ENCODE measurements at regions not wholly inside any gene's neighbourhood (a gene's known extent, or its start where the extent isn't known, plus 50 kb on each side); places are given as distances from the start of the nearest gene placed in this dataset.

- H2BK15ac ChIP-seq (ENCODE audit: low read depth, low read length), result no peak overlapping the region
- H2BK20ac ChIP-seq (ENCODE audit: low read depth, low read length, poor library complexity, severe bottlenecking), result no peak overlapping the region
- Mint-ChIP-seq H3K4me3 (no peak overlapping the region), H3K9me3 (no peaks in the 10 kb centered on the region; a peak in 1 of 5 replicates), H3K27ac (no peak overlapping the region), H3K27me3 (ENCODE audit: low read depth) (peaks cover 5% of the 10 kb centered on the region; the same call in 1 of the 2 replicates), H3K4me1 (peaks cover 2 to 4% of the 10 kb centered on the region in 2 experiments; a peak in 2 of 4 replicates), H3K36me3 (ENCODE audit: insufficient read depth in 1 of 3, low read depth in 3 of 3) (peaks cover 0 to 6% (median 0%) of the 10 kb centered on the region in 3 experiments; a peak in 1 of 7 replicates)
- no peaks in the 10 kb centered on the region for H3K79me2 ChIP-seq (ENCODE audit: insufficient read depth, low read length)
- no peak overlapping the region for H2AK5ac ChIP-seq (ENCODE audit: insufficient read length, low read length)
- no peaks in the 10 kb centered on the region for H3K4me1 ChIP-seq (ENCODE audit: insufficient read depth, low read length)
- H3K27ac ChIP-seq (ENCODE audit: insufficient read length, low read depth, low read length), result no peak overlapping the region
- TF ChIP-seq CTCF (conservative IDR thresholded peaks at IDR 0.05), result no peak
- H3K14ac ChIP-seq (ENCODE audit: insufficient read depth, low read length), result no peak overlapping the region
- no peaks in the 10 kb centered on the region for H3K27me3 ChIP-seq (ENCODE audit: insufficient read depth, low read length)
- no peak overlapping the region for H4K5ac ChIP-seq (ENCODE audit: insufficient read length, low read depth, low read length)
- H2BK12ac ChIP-seq (ENCODE audit: insufficient read length, low read depth, low read length), result no peak overlapping the region
- no peak overlapping the region for H3K18ac ChIP-seq (ENCODE audit: insufficient read length, low read depth, low read length)
- no peak overlapping the region for H3K56ac ChIP-seq (ENCODE audit: insufficient read length, low read depth, low read length)
- no peak overlapping the region for H2BK5ac ChIP-seq (ENCODE audit: insufficient read length, low read length)
- H3K79me1 ChIP-seq (ENCODE audit: insufficient read depth, low read depth, low read length, poor library complexity, severe bottlenecking), result no peaks in the 10 kb centered on the region
- no peak overlapping the region for H3T11ph ChIP-seq (ENCODE audit: low read length)
- WGBS (ENCODE audit: extremely low coverage, insufficient read length, low lambda C conversion rate), result no CpG with 5 or more reads among the region's 2 CpGs
- no peak overlapping the region for H4K8ac ChIP-seq (replicated peaks; ENCODE audit: insufficient read length, low read depth, low read length)
- H3K4me2 ChIP-seq (ENCODE audit: insufficient read depth, insufficient read length, low read length), result no peak overlapping the region
- H2BK120ac ChIP-seq (ENCODE audit: low read depth, low read length, poor library complexity, severe bottlenecking), result no peak overlapping the region
- DNase-seq, result no peak
- H3K4ac ChIP-seq (ENCODE audit: low read depth, low read length), result no peak overlapping the region
- H2AFZ ChIP-seq (ENCODE audit: low read length), result no peak overlapping the region
- no peak overlapping the region for H4K91ac ChIP-seq (ENCODE audit: insufficient read length, low read depth, low read length)
- H4K20me1 ChIP-seq (ENCODE audit: control insufficient read depth, insufficient read depth, insufficient read length), result no peaks in the 10 kb centered on the region
- H3K23ac ChIP-seq (ENCODE audit: insufficient read length, low read depth, low read length), result no peak overlapping the region
- H3K9ac ChIP-seq (ENCODE audit: extremely low read depth, insufficient read length, low read length), result no peak overlapping the region
- no peaks in the 10 kb centered on the region for H3K23me2 ChIP-seq (ENCODE audit: insufficient read length, low read depth, low read length, poor library complexity, severe bottlenecking)
- H3K9me3 ChIP-seq (ENCODE audit: control insufficient read depth, low read depth, low read length), result no peaks in the 10 kb centered on the region
These were observed 195.7 kb downstream of the MIS18A start for GRCh38 chr21:32083197-32083596.
